Naive thymus-derived CD8-positive, alpha-beta T cell (primary cell): ENCODE measurements at regions not wholly inside any gene's neighbourhood (a gene's known extent, or its start where the extent isn't known, plus 50 kb on each side); places are given as distances from the start of the nearest gene placed in this dataset.

Source experiments
- ATAC-seq, 2 donors: fragments of 150-1000 bp; cut with Tn5 transposase in 1 of 2; sonication (Bioruptor Pico), chemical (Tn5 transposase) in 1 of 2; 1 replicate in 1 of 2; 2 replicates in 1 of 2; pipeline ENCODE4 v1.10.0; 2021; ENCODE audit warnings: mild to moderate bottlenecking in 2 of 2, moderate library complexity in 2 of 2
- POLR2A ChIA-PET: fragments of 350-600 bp; sonication (Branson Sonifier 250); formaldehyde crosslinking; loops from one replicate; lab custom pipeline; 2021; ENCODE audit warnings: antibody characterized with exemption; lab: Charles Lee
- DNase-seq, 10 donors: peaks; one replicate each; pipeline versions ENCODE4 v3.0.0 to v3.0.0-alpha.2; 2020 to 2022
- H3K27ac Mint-ChIP-seq, 10 donors: one replicate each; pipeline ENCODE4 v1.8.0; 2020 to 2022; ENCODE audit warnings: mild to moderate bottlenecking in 10 of 10, mixed read lengths in 10 of 10, moderate library complexity in 4 of 10, inconsistent platforms in 1 of 10
- H3K27me3 Mint-ChIP-seq, 5 donors: one replicate each; pipeline ENCODE4 v1.8.0; 2021 to 2022; ENCODE audit warnings: mixed read lengths in 5 of 5
- H3K36me3 Mint-ChIP-seq, 3 donors: one replicate each; pipeline ENCODE4 v1.8.0; 2020 to 2022; ENCODE audit warnings: mixed read lengths in 3 of 3, mild to moderate bottlenecking in 2 of 3, inconsistent platforms in 1 of 3
- H3K4me1 Mint-ChIP-seq, 4 donors: one replicate each; pipeline ENCODE4 v1.8.0; 2021 to 2022; ENCODE audit warnings: mixed read lengths in 4 of 4
- H3K4me3 Mint-ChIP-seq, 10 donors: one replicate each; pipeline ENCODE4 v1.8.0; 2020 to 2022; ENCODE audit warnings: mild to moderate bottlenecking in 10 of 10, mixed read lengths in 10 of 10, moderate library complexity in 6 of 10, inconsistent platforms in 1 of 10
- H3K9me3 Mint-ChIP-seq, 9 donors: one replicate each; pipeline ENCODE4 v1.8.0; 2020 to 2022; ENCODE audit warnings: mixed read lengths in 9 of 9, mild to moderate bottlenecking in 3 of 9, inconsistent platforms in 1 of 9, moderate library complexity in 1 of 9

DNA sequence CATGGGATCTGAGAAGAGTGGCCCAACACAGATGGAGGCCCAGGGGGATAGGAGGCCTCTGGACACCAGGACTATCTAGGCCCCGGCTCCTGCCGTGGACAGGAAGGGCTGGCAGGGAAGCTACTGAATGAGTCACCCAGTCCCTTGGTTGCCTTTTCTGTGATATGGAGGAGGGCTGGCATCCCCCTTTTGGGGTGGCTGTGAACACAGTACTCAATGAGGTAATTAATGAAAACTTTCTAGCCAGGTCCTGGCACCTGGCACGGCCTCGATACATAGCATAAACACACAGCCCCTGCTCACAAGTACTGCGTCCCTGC is 163.2 kb downstream of the CHST1 start:
- no peaks in the 10 kb centered on the region for H3K4me1 Mint-ChIP-seq
- POLR2A ChIA-PET, result no interaction called here
- peaks cover 0 to 31% (median 6%) of the 10 kb centered on the region in 9 donors for H3K9me3 Mint-ChIP-seq
- no peak for DNase-seq
- peaks cover 2 to 43% (median 16%) of the 10 kb centered on the region in 5 donors for H3K27me3 Mint-ChIP-seq
- H3K27ac Mint-ChIP-seq, result no peak overlapping the region
- ATAC-seq, result no peak
- no peak overlapping the region for H3K4me3 Mint-ChIP-seq
- H3K36me3 Mint-ChIP-seq, result peaks cover 0 to 7% (median 0%) of the 10 kb centered on the region in 3 donors

DNA sequence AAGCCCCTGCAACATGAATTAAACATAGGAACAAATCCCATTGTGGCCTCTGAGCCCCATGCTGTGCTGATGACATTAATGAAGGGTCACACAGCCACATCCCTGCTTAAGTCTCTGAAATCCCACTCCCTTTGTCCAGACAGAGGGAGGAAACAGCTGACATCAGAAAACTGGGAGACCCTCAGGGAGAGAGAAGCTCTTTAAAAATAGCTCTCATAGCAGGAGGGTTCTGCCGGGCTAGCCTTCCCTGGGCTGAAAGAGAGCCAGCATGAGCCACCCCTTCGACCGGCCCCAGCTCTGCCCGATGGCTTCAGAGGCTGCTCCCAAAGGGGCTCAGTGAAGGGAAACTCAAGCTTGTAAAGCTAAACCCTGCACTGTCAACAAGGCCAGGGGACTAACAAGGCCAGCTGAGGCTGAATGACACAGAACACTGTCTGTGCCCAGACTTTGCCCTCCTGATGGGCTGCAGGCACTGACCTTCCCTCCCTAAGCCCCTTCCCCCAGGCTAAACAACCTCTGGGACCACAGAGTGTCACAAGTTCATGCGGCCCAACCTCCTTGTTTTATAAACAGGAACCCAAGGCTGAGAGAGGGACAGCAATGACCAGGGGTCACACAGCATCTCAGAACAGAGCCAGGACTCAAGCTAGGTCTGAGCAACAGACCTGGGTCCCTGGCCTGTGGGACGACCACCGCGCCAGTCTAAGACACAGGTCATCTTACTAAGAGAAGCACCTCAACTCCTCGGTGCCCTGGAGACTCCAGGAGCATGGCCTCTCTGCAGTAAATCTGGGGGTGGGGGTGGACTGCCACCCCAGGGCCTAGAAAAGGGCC is 163.8 kb downstream of the CHST1 start:
- peaks cover 0 to 7% (median 0%) of the 10 kb centered on the region in 3 donors for H3K36me3 Mint-ChIP-seq
- no peak overlapping the region for H3K27ac Mint-ChIP-seq
- no peaks in the 10 kb centered on the region for H3K4me1 Mint-ChIP-seq

DNA sequence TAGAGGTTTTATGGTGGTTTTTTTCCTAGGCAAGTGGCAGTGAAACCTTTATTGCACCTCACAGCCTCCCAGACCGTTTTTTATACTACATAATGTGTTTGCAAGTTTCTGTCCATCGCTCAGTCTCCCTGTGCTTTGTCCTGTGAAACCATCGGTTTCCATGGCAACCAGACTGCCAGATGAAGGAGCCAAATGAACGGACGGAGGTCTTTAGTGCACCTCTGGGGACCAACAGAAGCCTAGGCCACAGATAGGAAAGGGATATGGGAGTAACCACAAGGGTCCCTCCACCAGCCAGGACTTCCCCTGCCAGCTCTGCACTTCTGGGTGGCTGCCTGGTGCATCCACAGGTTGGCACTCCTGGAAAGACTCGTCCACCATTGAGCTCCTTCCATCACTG is 165.0 kb downstream of the CHST1 start:
- Mint-ChIP-seq H3K27ac (no peak overlapping the region), H3K4me3 (no peak overlapping the region), H3K27me3 (peaks cover 2 to 44% (median 16%) of the 10 kb centered on the region in 5 donors), H3K4me1 (no peaks in the 10 kb centered on the region), H3K36me3 (peaks cover 0 to 7% (median 0%) of the 10 kb centered on the region in 3 donors), H3K9me3 (peaks cover 0 to 31% (median 6%) of the 10 kb centered on the region in 9 donors)
- no peak for ATAC-seq
- no peak for DNase-seq
- POLR2A ChIA-PET, result no interaction called here

More for the DNA sequence above, 163.8 kb downstream of the CHST1 start:
- H3K27me3 Mint-ChIP-seq, result peaks cover 2 to 41% (median 16%) of the 10 kb centered on the region in 5 donors
- ATAC-seq (no peak), DNase-seq (no peak)
- POLR2A ChIA-PET, result no interaction called here
- H3K9me3 Mint-ChIP-seq, result peaks cover 0 to 31% (median 6%) of the 10 kb centered on the region in 9 donors
- no peak overlapping the region for H3K4me3 Mint-ChIP-seq

DNA sequence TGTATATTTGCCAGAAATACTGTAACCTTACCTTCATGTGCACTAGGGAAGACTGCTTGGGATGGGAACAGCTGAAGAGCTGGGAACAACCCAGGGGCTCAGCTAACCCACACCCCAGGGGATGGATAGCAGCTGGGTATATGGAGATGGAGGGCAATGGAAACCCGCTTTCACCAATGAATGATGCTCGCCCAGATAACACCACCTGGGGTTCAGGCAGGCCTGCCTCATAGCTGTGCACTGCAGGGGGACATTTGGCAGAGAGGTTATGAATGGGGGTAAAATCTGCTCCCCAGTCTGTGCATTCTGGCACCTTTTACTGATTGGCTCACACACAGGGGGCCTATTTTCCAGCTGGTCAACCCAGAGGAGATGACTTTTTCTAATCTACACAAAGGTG is 170.7 kb downstream of the CHST1 start:
- peaks cover 0 to 16% (median 4%) of the 10 kb centered on the region in 9 donors for H3K9me3 Mint-ChIP-seq
- H3K4me3 Mint-ChIP-seq, result no peak overlapping the region
- H3K36me3 Mint-ChIP-seq, result peaks cover 0 to 7% (median 0%) of the 10 kb centered on the region in 3 donors
- peaks cover 7 to 40% (median 19%) of the 10 kb centered on the region in 5 donors for H3K27me3 Mint-ChIP-seq
- DNase-seq, result no peak
- no peak overlapping the region for H3K27ac Mint-ChIP-seq
- POLR2A ChIA-PET, result no interaction called here
- ATAC-seq, result no peak
- H3K4me1 Mint-ChIP-seq, result no peaks in the 10 kb centered on the region

DNA sequence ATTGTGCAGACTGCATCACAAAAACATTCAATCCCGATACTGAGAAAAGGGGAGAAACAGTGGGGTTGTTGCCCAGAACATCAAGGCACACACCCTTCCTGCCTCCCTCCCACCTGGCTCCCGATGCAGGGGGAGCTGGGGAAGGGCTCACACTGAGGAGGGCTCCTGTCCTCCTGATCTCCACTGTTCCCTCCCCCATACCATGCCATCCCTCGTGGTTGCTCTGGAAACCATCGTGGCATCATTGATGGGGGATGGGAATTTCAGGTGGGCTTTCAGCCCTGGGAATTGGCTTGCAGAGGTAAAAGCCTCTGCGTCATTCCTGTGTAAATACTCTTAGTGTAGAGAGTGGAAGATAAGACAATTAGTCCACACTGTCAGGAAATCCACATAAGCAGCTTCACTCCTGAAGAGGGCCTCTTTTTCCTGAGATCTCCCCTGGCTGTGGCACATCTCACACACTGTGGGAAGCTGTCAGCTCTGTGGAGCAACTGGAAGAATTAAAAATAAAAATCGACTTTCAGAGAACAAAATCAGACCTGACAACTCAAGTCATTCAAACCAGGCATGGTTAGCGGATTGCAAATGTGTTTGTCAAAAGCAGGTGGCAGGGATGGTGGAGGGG is 176.0 kb downstream of the CHST1 start:
- Mint-ChIP-seq H3K4me3 (no peak overlapping the region), H3K27me3 (peaks cover 5 to 17% (median 11%) of the 10 kb centered on the region in 5 donors), H3K27ac (no peak overlapping the region), H3K9me3 (peaks cover 0 to 11% (median 0%) of the 10 kb centered on the region in 9 donors), H3K36me3 (no peaks in the 10 kb centered on the region), H3K4me1 (no peaks in the 10 kb centered on the region)
- DNase-seq (no peak), ATAC-seq (no peak)
- POLR2A ChIA-PET, result no interaction called here

DNA sequence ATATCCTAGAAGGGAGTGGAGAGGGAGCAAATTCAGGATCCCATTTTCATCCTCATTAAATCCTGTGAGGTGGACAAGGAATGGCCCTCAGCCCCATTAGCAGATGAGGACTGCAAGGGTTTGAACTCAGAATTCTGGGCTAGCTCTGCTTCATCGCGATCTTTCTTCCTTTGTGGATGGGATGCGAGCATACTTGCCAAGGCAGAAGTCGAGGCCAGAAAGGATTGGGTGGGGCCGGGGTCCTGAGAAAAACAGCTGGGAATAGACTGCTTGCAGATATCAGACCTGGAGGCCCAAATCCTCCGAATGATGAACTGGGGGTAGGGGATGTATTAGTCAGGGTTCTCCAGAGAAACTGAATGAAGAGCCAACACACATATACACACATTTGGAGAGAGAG is 179.0 kb downstream of the CHST1 start:
- Mint-ChIP-seq H3K4me3 (no peak overlapping the region), H3K36me3 (no peaks in the 10 kb centered on the region), H3K27ac (no peak overlapping the region), H3K9me3 (no peaks in the 10 kb centered on the region), H3K27me3 (peaks cover 15 to 40% (median 25%) of the 10 kb centered on the region in 5 donors), H3K4me1 (no peaks in the 10 kb centered on the region)
- ATAC-seq (no peak), DNase-seq (no peak)
- POLR2A ChIA-PET, result no interaction called here

DNA sequence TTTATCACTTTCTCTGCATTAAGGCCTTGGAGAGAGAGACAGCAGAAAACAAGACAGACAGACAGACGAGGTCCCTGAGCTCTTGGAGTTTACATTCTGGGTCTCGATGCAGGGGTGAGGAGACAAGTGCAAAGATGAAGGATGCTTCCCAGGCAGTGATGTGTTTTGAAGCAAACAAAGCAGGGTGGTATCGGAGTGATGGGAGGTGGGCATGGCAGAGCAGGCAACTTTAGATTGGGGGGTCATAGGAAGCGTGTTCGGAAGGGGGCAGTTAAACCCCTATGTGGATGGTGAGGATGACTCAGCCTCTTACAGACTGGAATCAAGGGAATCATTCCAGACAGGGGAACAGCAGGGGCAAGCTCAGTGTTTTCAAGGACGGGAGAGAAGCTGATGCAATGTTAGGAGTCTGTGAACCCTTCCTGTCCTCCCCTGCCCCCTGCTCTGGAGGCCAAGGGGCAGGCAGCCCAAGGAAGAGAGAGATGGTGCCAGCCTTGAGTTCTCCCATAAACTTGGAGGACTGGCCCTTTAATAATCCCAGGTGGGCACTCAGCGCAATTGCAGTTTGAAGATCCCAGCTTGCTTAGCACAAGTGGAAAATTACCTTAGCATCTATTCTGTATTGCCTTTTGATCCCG is 180.2 kb downstream of the CHST1 start:
- DNase-seq, result no peak
- POLR2A ChIA-PET, result no interaction called here
- Mint-ChIP-seq H3K27me3 (peaks cover 15 to 40% (median 36%) of the 10 kb centered on the region in 5 donors), H3K27ac (no peak overlapping the region), H3K9me3 (no peaks in the 10 kb centered on the region), H3K4me3 (no peak overlapping the region), H3K4me1 (no peaks in the 10 kb centered on the region), H3K36me3 (no peaks in the 10 kb centered on the region)
- ATAC-seq, result no peak

DNA sequence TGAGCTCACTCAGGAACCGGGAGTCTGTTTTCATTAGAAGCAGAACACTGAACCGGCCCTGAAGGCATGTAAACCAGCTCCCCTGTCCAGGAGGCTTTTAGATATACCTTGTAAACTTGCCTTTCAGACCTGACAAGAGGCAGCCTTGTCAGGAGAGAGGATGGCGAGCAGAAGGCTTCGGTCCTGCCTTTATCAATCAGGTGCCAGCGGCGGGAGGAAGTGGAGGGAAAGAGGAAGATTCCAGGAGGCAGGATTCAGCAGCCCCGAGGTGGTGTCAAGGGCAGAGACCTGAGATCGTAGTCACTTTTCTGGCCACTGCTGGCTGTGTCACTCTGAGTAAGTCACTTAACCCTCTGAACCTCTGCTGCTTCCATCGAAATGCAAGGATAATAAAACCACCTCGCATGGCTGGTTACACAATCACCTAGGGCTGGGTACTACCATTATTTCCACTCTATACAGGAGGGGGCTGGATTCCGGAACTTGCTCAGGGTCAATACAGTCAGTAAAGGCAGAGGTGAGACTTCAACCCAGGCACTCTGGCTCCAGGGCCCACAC is 181.0 kb downstream of the CHST1 start:
- Mint-ChIP-seq H3K4me3 (no peak overlapping the region), H3K27ac (no peak overlapping the region), H3K4me1 (no peaks in the 10 kb centered on the region), H3K9me3 (no peaks in the 10 kb centered on the region), H3K27me3 (peaks cover 15 to 43% (median 41%) of the 10 kb centered on the region in 5 donors), H3K36me3 (no peaks in the 10 kb centered on the region)
- POLR2A ChIA-PET, result no interaction called here
- ATAC-seq, result no peak
- DNase-seq, result no peak

DNA sequence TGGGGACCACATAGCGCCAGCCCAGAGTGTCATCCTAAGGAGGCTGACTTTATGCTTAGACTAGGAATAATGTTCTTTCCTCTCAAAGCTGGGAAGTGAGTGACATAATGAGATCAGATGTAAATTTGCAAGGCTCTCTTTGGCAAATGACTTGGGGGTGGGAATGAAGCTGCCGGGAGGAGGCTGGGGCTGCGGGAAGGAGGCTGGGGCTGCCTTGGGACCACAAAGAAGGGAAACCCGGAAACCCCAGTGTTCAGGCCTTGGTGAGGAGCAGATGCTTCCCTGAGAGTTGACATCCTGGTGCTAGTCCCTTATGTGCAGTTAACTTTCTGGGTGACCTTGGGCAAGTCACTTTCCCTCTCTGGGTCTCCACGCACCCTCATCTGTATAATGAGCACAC is 182.0 kb downstream of the CHST1 start:
- POLR2A ChIA-PET, result no interaction called here
- no peak for DNase-seq
- Mint-ChIP-seq H3K4me1 (no peaks in the 10 kb centered on the region), H3K27me3 (peaks cover 15 to 52% (median 36%) of the 10 kb centered on the region in 5 donors), H3K27ac (no peak overlapping the region), H3K9me3 (no peaks in the 10 kb centered on the region), H3K36me3 (no peaks in the 10 kb centered on the region), H3K4me3 (no peak overlapping the region)
- ATAC-seq, result no peak

DNA sequence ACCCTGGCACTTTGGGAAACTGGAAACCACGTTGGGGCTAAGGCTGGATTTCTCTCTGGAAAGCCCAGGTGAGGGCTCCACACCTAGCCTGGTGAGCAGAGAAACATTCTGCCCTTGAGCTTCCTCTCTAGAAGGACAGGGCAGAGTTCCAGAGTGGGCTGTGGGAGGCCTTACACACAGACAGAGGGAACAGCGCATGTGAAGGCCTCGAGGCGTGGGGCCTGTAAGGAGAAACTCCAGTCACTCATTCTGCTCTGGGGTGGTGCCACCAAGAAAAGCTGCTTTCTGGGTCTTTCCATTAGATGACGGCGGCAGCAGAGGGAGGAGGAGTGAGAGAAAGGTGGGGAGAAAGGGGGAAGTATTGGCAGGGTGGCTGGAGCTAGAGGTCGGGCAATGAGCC is 183.1 kb downstream of the CHST1 start:
- POLR2A ChIA-PET, result no interaction called here
- no peaks in the 10 kb centered on the region for H3K4me1 Mint-ChIP-seq
- DNase-seq (no peak), ATAC-seq (no peak)
- no peaks in the 10 kb centered on the region for H3K9me3 Mint-ChIP-seq
- peaks cover 18 to 52% (median 38%) of the 10 kb centered on the region in 5 donors for H3K27me3 Mint-ChIP-seq
- no peaks in the 10 kb centered on the region for H3K36me3 Mint-ChIP-seq
- H3K4me3 Mint-ChIP-seq, result no peak overlapping the region
- H3K27ac Mint-ChIP-seq, result no peak overlapping the region

DNA sequence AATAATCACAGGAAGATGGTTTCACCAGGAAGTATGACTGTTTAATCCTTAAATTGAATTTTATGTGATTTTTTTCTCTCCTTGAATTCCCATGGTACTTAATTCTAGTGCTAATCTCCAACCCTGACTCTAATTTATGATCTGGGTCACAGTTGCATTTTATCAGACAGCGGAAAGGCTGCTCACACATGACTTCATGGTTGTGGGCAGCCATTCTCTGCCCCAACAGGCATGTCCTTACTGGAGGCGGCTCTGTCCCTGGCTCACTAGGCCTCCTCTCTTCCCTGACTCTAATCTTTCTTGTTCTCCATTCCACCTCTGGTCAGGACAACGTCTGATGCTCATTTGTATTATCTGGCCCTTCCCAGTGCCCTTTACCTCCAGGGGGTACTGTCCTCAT is 184.4 kb downstream of the CHST1 start:
- peaks cover 18 to 52% (median 31%) of the 10 kb centered on the region in 5 donors for H3K27me3 Mint-ChIP-seq

DNA sequence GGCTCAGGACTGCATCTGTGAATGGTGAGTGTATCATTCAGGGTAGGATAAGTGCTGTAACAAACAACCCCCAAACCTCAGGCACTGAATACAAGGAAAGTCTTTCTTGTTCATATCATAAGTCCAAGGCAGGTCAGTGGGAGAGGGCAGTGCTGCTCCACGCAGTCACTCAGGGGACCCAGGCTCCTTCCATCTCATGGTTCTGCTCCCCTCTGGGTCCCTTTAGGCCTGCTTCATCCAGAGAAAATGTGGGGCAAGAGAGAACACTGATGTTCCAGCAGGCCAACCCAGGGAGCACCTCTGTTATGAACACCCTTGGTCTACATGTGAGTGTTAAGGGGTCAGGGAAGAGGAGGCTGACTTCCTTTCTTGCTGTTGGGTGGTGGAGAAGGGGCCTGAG is 187.8 kb downstream of the CHST1 start:
- Mint-ChIP-seq H3K4me3 (no peak overlapping the region), H3K27ac (no peak overlapping the region), H3K27me3 (peaks cover 11 to 38% (median 27%) of the 10 kb centered on the region in 5 donors), H3K4me1 (no peaks in the 10 kb centered on the region), H3K36me3 (no peaks in the 10 kb centered on the region), H3K9me3 (no peaks in the 10 kb centered on the region)
- POLR2A ChIA-PET, result no interaction called here
- no peak for ATAC-seq
- no peak for DNase-seq

More for the DNA sequence above, 184.4 kb downstream of the CHST1 start:
- no peak overlapping the region for H3K4me3 Mint-ChIP-seq
- no peak overlapping the region for H3K27ac Mint-ChIP-seq
- POLR2A ChIA-PET, result no interaction called here
- H3K9me3 Mint-ChIP-seq, result no peaks in the 10 kb centered on the region
- ATAC-seq (no peak), DNase-seq (no peak)
- H3K4me1 Mint-ChIP-seq, result no peaks in the 10 kb centered on the region
- no peaks in the 10 kb centered on the region for H3K36me3 Mint-ChIP-seq

DNA sequence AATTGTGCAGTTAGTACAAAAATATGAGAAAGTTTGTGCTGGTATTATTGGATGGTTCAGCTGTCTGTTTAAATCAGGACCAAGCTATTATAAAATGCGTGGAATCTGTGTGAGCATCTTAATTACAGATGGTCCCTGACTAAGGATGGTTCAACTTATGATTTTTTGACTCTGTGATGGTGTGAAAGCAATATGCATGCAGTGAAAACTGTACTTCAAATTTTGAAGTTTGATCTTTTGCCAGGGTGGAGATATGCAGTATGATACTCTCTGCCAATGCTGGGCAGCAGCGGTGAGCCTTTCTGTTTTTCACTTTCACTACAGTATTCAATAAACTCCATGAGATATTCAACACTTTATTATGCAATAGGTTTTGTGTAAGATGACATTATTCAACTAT is 189.3 kb downstream of the CHST1 start:
- no peak overlapping the region for H3K4me3 Mint-ChIP-seq
- DNase-seq (no peak), ATAC-seq (no peak)
- no peaks in the 10 kb centered on the region for H3K4me1 Mint-ChIP-seq
- POLR2A ChIA-PET, result no interaction called here
- peaks cover 7 to 23% (median 17%) of the 10 kb centered on the region in 5 donors for H3K27me3 Mint-ChIP-seq
- no peaks in the 10 kb centered on the region for H3K36me3 Mint-ChIP-seq
- no peaks in the 10 kb centered on the region for H3K9me3 Mint-ChIP-seq
- no peak overlapping the region for H3K27ac Mint-ChIP-seq
